Spleen (tissue), 7 donors: ENCODE measurements at regions not wholly inside any gene's neighbourhood (a gene's known extent, or its start where the extent isn't known, plus 50 kb on each side); places are given as distances from the start of the nearest gene placed in this dataset.
"Not testable (repeated sequence)": the region's sequence is repeated elsewhere in the genome, so short reads cannot be mapped to it uniquely, and the experiment has no call there.

Source experiments
- POLR2A ChIP-seq, 3 donors: fragments of 450-650 bp; IDR thresholded peaks; one replicate each; pipeline ENCODE4 v1.5.1; 2017; ENCODE audit warnings: antibody characterized with exemption in 3 of 3, mild to moderate bottlenecking in 1 of 3
- POLR2AphosphoS5 ChIP-seq, 3 donors: sonication (generic); formaldehyde crosslinking; IDR thresholded peaks; one replicate each; pipeline ENCODE4 v1.5.1; 2017; ENCODE audit warnings: antibody characterized with exemption in 3 of 3
- TF ChIP-seq, protein P1 (sequence below), 11 experiments: fragments of 200-600 bp in 7 of 11; fragments of 450-650 bp in 4 of 11; sonication (generic) in 4 of 11; IDR thresholded peaks in 8 of 11; conservative IDR thresholded peaks in 3 of 11; 1 replicate in 7 of 11; 2 replicates in 4 of 11; pipeline versions ENCODE4 v1.4.0 to v1.8.0; 2016 to 2021; ENCODE audit warnings: antibody characterized with exemption in 11 of 11, inconsistent platforms in 4 of 11, mild to moderate bottlenecking in 1 of 11
- donor health status: DM: no; HTN: no; CAD: no; lungs with moderate emphysema.
- donor health status: DM: no; HTN: no; CAD: no.
- donor health status: DM: no; HTN: no; CAD: no.

DNA sequence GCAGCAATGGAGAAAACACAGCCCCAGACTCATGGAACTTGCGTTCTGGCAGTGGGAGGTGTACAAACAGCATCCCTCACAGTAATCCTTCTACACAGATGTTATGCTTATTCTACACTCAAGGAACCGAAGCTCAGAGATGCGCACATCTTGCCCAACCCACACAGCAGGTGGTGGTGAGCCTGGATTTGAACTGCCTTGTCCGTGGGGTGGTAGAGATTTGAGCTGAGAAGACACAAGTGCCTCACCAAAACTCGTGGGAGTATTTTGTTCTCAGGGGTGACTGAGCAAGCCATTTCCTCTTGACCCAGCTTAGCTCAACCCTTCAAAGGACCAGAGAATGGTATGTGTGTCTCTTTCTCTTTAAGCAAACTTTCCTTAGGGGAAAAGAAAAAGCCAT, 121.8 kb downstream of the NPIPB11 start:
- TF ChIP-seq, protein P1, sequence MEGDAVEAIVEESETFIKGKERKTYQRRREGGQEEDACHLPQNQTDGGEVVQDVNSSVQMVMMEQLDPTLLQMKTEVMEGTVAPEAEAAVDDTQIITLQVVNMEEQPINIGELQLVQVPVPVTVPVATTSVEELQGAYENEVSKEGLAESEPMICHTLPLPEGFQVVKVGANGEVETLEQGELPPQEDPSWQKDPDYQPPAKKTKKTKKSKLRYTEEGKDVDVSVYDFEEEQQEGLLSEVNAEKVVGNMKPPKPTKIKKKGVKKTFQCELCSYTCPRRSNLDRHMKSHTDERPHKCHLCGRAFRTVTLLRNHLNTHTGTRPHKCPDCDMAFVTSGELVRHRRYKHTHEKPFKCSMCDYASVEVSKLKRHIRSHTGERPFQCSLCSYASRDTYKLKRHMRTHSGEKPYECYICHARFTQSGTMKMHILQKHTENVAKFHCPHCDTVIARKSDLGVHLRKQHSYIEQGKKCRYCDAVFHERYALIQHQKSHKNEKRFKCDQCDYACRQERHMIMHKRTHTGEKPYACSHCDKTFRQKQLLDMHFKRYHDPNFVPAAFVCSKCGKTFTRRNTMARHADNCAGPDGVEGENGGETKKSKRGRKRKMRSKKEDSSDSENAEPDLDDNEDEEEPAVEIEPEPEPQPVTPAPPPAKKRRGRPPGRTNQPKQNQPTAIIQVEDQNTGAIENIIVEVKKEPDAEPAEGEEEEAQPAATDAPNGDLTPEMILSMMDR (IDR thresholded peaks at IDR 0.05 in 8 of 11, conservative IDR thresholded peaks at IDR 0.05 in 3 of 11) = not testable (repeated sequence)
- not testable (repeated sequence) for TF ChIP-seq POLR2A, POLR2AphosphoS5 (IDR thresholded peaks at IDR 0.05)
